IMR-90 (cell line): ENCODE measurements at regions not wholly inside any gene's neighbourhood (a gene's known extent, or its start where the extent isn't known, plus 50 kb on each side); places are given as distances from the start of the nearest gene placed in this dataset.

Experiments
- ATAC-seq: fragments of 200-7000 bp; cut with Tn5 transposase; 2 replicates; pipeline ENCODE4 v1.9.1; 2020; ENCODE audit warnings: low read depth, mild to moderate bottlenecking, moderate library complexity
- BruUV-seq: library from RNA; stranded (reverse); fragments of 400-500 nt; replicated peaks from 2 replicates; lab custom pipeline; 2021; lab: Mats Ljungman, UMichigan
- CTCF ChIA-PET: fragments of 300-600 bp; formaldehyde crosslinking; extraction: SDS; loops from one replicate; lab custom pipeline; 2021; ENCODE audit warnings: antibody characterized with exemption; lab: Yijun Ruan, JAX
- POLR2A ChIA-PET: fragments of 300-600 bp; sonication (Branson Sonifier 250); formaldehyde crosslinking; loops from one replicate; lab custom pipeline; 2022; ENCODE audit warnings: antibody characterized with exemption; ENCODE audit not compliant: unreplicated experiment; lab: Charles Lee
- DNase-seq: peaks from one replicate; pipeline ENCODE4 v3.0.0; 2013
- H2AFZ ChIP-seq: replicated peaks from 2 replicates; pipeline ENCODE3; 2013; ENCODE audit warnings: low read length, mild to moderate bottlenecking; ENCODE audit not compliant: poor library complexity
- H2AK5ac ChIP-seq: 2 replicates; pipeline ENCODE4 v1.6.1; 2013; ENCODE audit warnings: low read depth, low read length, inconsistent platforms
- H2AK9ac ChIP-seq: replicated peaks from 2 replicates; pipeline ENCODE3; 2013; ENCODE audit warnings: mild to moderate bottlenecking, low read depth, low read length, moderate library complexity; ENCODE audit not compliant: poor library complexity
- H2BK120ac ChIP-seq: 2 replicates; pipeline ENCODE4 v1.6.1; 2013; ENCODE audit warnings: low read depth, low read length, inconsistent platforms
- H2BK15ac ChIP-seq: 3 replicates; pipeline ENCODE4 v1.6.1; 2013; ENCODE audit warnings: low read depth, low read length, inconsistent platforms
- H2BK20ac ChIP-seq: 2 replicates; pipeline ENCODE4 v1.6.1; 2013; ENCODE audit warnings: low read depth, mild to moderate bottlenecking, inconsistent platforms, low read length, moderate library complexity
- H2BK5ac ChIP-seq: 2 replicates; pipeline ENCODE4 v1.6.1; 2013; ENCODE audit warnings: mild to moderate bottlenecking, low read depth, low read length, inconsistent platforms; ENCODE audit not compliant: poor library complexity, severe bottlenecking
- H3K14ac ChIP-seq: replicated peaks from 2 replicates; pipeline ENCODE4 v1.6.1; 2013; ENCODE audit warnings: low read depth, low read length, inconsistent platforms
- H3K18ac ChIP-seq: 2 replicates; pipeline ENCODE4 v1.6.1; 2013; ENCODE audit warnings: low read depth, low read length, control low read depth
- H3K23ac ChIP-seq: 2 replicates; pipeline ENCODE4 v1.6.1; 2013; ENCODE audit warnings: low read depth, low read length, inconsistent platforms
- H3K27ac ChIP-seq: 2 replicates; pipeline ENCODE4 v1.5.1; 2013; ENCODE audit warnings: mild to moderate bottlenecking, control low read depth, low read length; ENCODE audit not compliant: insufficient read depth
- H3K27me3 ChIP-seq: 2 replicates; pipeline ENCODE4 v1.6.1; 2013; ENCODE audit warnings: low read length; ENCODE audit not compliant: control insufficient read depth, insufficient read depth
- H3K36me3 ChIP-seq: 2 replicates; pipeline ENCODE4 v1.6.1; 2013; ENCODE audit warnings: low read length, mixed read lengths; ENCODE audit not compliant: control insufficient read depth, insufficient read depth
- H3K4ac ChIP-seq: 2 replicates; pipeline ENCODE4 v1.6.1; 2013; ENCODE audit warnings: low read depth, low read length, inconsistent platforms
- H3K4me1 ChIP-seq: 2 replicates; pipeline ENCODE4 v1.6.1; 2013; ENCODE audit warnings: low read length, mixed read lengths; ENCODE audit not compliant: control insufficient read depth, insufficient read depth
- H3K4me2 ChIP-seq: 2 replicates; pipeline ENCODE4 v1.6.1; 2013; ENCODE audit warnings: low read depth, mild to moderate bottlenecking, control low read depth, low read length, moderate library complexity
- H3K4me3 ChIP-seq: 2 replicates; pipeline ENCODE4 v1.5.1; 2013; ENCODE audit warnings: low read depth, mild to moderate bottlenecking, control low read depth, low read length, moderate library complexity; ENCODE audit not compliant: insufficient read depth
- H3K56ac ChIP-seq: 2 replicates; pipeline ENCODE4 v1.6.1; 2013; ENCODE audit warnings: low read length, inconsistent platforms; ENCODE audit not compliant: insufficient read depth; ENCODE audit errors: extremely low read depth
- H3K79me1 ChIP-seq, 2 experiments: 2 replicates each; pipeline ENCODE4 v1.6.1; 2013; ENCODE audit warnings: low read length in 2 of 2, inconsistent platforms in 1 of 2, low read depth in 1 of 2
- H3K9ac ChIP-seq: 2 replicates; pipeline ENCODE4 v1.6.1; 2013; ENCODE audit warnings: low read depth, low read length, control low read depth
- H3K9me1 ChIP-seq: 2 replicates; pipeline ENCODE4 v1.6.1; 2013; ENCODE audit warnings: low read length, inconsistent platforms; ENCODE audit not compliant: insufficient read depth
- H3K9me3 ChIP-seq: 2 replicates; pipeline ENCODE4 v1.6.1; 2013; ENCODE audit warnings: low read length; ENCODE audit not compliant: control insufficient read depth, insufficient read depth
- H4K20me1 ChIP-seq: 2 replicates; pipeline ENCODE4 v1.6.1; 2013; ENCODE audit warnings: low read length, inconsistent platforms; ENCODE audit not compliant: insufficient read depth
- H4K5ac ChIP-seq: 2 replicates; pipeline ENCODE4 v1.6.1; 2013; ENCODE audit warnings: mild to moderate bottlenecking, low read depth, low read length, control low read depth
- H4K8ac ChIP-seq, 2 experiments: 2 replicates each; pipeline ENCODE4 v1.6.1; 2013; ENCODE audit warnings: low read depth in 2 of 2, low read length in 2 of 2, control low read depth in 1 of 2, inconsistent platforms in 1 of 2
- H4K91ac ChIP-seq: 2 replicates; pipeline ENCODE4 v1.6.1; 2013; ENCODE audit warnings: low read depth, low read length, inconsistent platforms; ENCODE audit not compliant: insufficient read depth
- BHLHE40 ChIP-seq: fragments of 150-350 bp; IDR thresholded peaks from 2 replicates; pipeline ENCODE4 v1.6.1; 2016; ENCODE audit warnings: mild to moderate bottlenecking, low read depth, low read length
- CEBPB ChIP-seq: IDR thresholded peaks from 2 replicates; pipeline ENCODE4 v1.6.1; 2012; ENCODE audit warnings: low read depth, low read length, improper control_type of control experiment
- CHD1 ChIP-seq: IDR thresholded peaks from 2 replicates; pipeline ENCODE4 v1.6.1; 2012; ENCODE audit warnings: low read depth, low read length, improper control_type of control experiment
- ELK1 ChIP-seq: fragments of 150-350 bp; IDR thresholded peaks from 2 replicates; pipeline ENCODE4 v1.6.1; 2016; ENCODE audit warnings: low read depth, mild to moderate bottlenecking, low read length, moderate library complexity, borderline replicate concordance
- FOS ChIP-seq: fragments of 150-350 bp; IDR thresholded peaks from 2 replicates; pipeline ENCODE4 v1.6.1; 2016; ENCODE audit warnings: low read depth, low read length
- MAFK ChIP-seq: IDR thresholded peaks from 2 replicates; pipeline ENCODE4 v1.6.1; 2012; ENCODE audit warnings: low read depth, low read length, improper control_type of control experiment
- MAZ ChIP-seq: IDR thresholded peaks from 2 replicates; pipeline ENCODE4 v1.6.1; 2012; ENCODE audit warnings: low read depth, mild to moderate bottlenecking, low read length, improper control_type of control experiment, moderate library complexity, borderline replicate concordance
- MXI1 ChIP-seq: IDR thresholded peaks from 2 replicates; pipeline ENCODE4 v1.6.1; 2012; ENCODE audit warnings: low read depth, mild to moderate bottlenecking, low read length, moderate library complexity, borderline replicate concordance
- NFE2L2 ChIP-seq: fragments of 150-350 bp; IDR thresholded peaks from 2 replicates; pipeline ENCODE4 v1.6.1; 2016; ENCODE audit warnings: low read depth, mild to moderate bottlenecking, low read length
- POLR2A ChIP-seq: IDR thresholded peaks from 2 replicates; pipeline ENCODE4 v1.6.1; 2012; ENCODE audit warnings: mild to moderate bottlenecking, low read depth, low read length
- RAD21 ChIP-seq: IDR thresholded peaks from 2 replicates; pipeline ENCODE4 v1.6.1; 2012; ENCODE audit warnings: low read length, improper control_type of control experiment
- RCOR1 ChIP-seq: IDR thresholded peaks from 2 replicates; pipeline ENCODE4 v1.6.1; 2012; ENCODE audit warnings: mild to moderate bottlenecking, low read length, improper control_type of control experiment; ENCODE audit not compliant: insufficient replicate concordance
- RFX5 ChIP-seq: IDR thresholded peaks from 2 replicates; pipeline ENCODE4 v1.8.0; 2012; ENCODE audit warnings: low read depth, mild to moderate bottlenecking, low read length, moderate library complexity
- SMC3 ChIP-seq: fragments of 150-350 bp; IDR thresholded peaks from 2 replicates; pipeline ENCODE4 v1.6.1; 2016; ENCODE audit warnings: low read depth, mild to moderate bottlenecking, antibody characterized with exemption, low read length, moderate library complexity
- WGBS, 2 experiments: methylation state at CpG; one replicate each; pipeline versions ENCODE4 v1.1.5 to v1.1.7; 2013; ENCODE audit warnings: missing lambda C conversion rate in 2 of 2; ENCODE audit not compliant: insufficient read length in 1 of 2; ENCODE audit errors: extremely low coverage in 2 of 2; 5-methylcytosine and 5-hydroxymethylcytosine counted together
- dilution Hi-C: fragments of 300-500 bp; cut with HindIII; formaldehyde crosslinking; loops from one replicate; pipeline ENCODE4 v1.14.3; 2018; ENCODE audit warnings: low sequenced_read_pairs; ENCODE audit not compliant: unreplicated experiment
- in situ Hi-C: fragments of 300-500 bp; cut with MboI; formaldehyde crosslinking; loops from 3 replicates; pipeline ENCODE4 v1.14.3; 2019; ENCODE audit warnings: low sequenced_read_pairs, inconsistent platforms, mixed read lengths
- intact Hi-C: fragments of 100-400 bp; cut with micrococcal nuclease; formaldehyde crosslinking; loops from 2 replicates; pipeline ENCODE4 v1.10.0; 2022
- TF ChIP-seq, protein P1 (sequence below): conservative IDR thresholded peaks from 2 replicates; pipeline ENCODE4 v1.5.1; 2012; ENCODE audit warnings: mild to moderate bottlenecking, low read depth, low read length, improper control_type of control experiment
- TF ChIP-seq, protein P2 (sequence below): fragments of 150-350 bp; IDR thresholded peaks from 2 replicates; pipeline ENCODE4 v1.6.1; 2017; ENCODE audit warnings: mild to moderate bottlenecking, antibody characterized with exemption, low read length, low read depth

- H3K36me3 ChIP-seq, result no peaks in the 10 kb centered on the region
- no peaks in the 10 kb centered on the region for H4K20me1 ChIP-seq
- no peak overlapping the region for H3K23ac ChIP-seq
- no peaks in the 10 kb centered on the region for H3K4me1 ChIP-seq
- no peaks in the 10 kb centered on the region for H3K9me1 ChIP-seq
- H3K27me3 ChIP-seq, result peaks cover 1% of the 10 kb centered on the region; the same call in 1 of the 2 replicates
- H2BK5ac ChIP-seq, result no peak overlapping the region
- POLR2A ChIA-PET, result no interaction called here
- H3K27ac ChIP-seq, result no peak overlapping the region
- H3K79me1 ChIP-seq, result no peaks in the 10 kb centered on the region
- no peak overlapping the region for H2BK20ac ChIP-seq
- DNase-seq (no peak), ATAC-seq (no peak)
- no TSS peak for BruUV-seq
- no peak overlapping the region for H3K56ac ChIP-seq
- no peak overlapping the region for H4K8ac ChIP-seq
- H3K18ac ChIP-seq, result no peak overlapping the region
- no peaks in the 10 kb centered on the region for H3K9me3 ChIP-seq
- H2BK120ac ChIP-seq, result no peak overlapping the region
- no peak overlapping the region for H3K4me2 ChIP-seq
- CTCF ChIA-PET, result no interaction called here
- no peak overlapping the region for H2AK5ac ChIP-seq
- no peak overlapping the region for H3K14ac ChIP-seq
- H2BK15ac ChIP-seq, result no peak overlapping the region
- no peak overlapping the region for H2AK9ac ChIP-seq
- TF ChIP-seq CHD1 (no peak), NFE2L2 (no peak), SMC3 (no peak), MAFK (no peak), MAZ (no peak), CEBPB (no peak), RAD21 (no peak), POLR2A (no peak), MXI1 (no peak), RCOR1 (no peak), ELK1 (no peak), FOS (no peak), BHLHE40 (no peak), RFX5 (no peak)
- TF ChIP-seq, protein P1, sequence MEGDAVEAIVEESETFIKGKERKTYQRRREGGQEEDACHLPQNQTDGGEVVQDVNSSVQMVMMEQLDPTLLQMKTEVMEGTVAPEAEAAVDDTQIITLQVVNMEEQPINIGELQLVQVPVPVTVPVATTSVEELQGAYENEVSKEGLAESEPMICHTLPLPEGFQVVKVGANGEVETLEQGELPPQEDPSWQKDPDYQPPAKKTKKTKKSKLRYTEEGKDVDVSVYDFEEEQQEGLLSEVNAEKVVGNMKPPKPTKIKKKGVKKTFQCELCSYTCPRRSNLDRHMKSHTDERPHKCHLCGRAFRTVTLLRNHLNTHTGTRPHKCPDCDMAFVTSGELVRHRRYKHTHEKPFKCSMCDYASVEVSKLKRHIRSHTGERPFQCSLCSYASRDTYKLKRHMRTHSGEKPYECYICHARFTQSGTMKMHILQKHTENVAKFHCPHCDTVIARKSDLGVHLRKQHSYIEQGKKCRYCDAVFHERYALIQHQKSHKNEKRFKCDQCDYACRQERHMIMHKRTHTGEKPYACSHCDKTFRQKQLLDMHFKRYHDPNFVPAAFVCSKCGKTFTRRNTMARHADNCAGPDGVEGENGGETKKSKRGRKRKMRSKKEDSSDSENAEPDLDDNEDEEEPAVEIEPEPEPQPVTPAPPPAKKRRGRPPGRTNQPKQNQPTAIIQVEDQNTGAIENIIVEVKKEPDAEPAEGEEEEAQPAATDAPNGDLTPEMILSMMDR, result no peak
- TF ChIP-seq, protein P2, sequence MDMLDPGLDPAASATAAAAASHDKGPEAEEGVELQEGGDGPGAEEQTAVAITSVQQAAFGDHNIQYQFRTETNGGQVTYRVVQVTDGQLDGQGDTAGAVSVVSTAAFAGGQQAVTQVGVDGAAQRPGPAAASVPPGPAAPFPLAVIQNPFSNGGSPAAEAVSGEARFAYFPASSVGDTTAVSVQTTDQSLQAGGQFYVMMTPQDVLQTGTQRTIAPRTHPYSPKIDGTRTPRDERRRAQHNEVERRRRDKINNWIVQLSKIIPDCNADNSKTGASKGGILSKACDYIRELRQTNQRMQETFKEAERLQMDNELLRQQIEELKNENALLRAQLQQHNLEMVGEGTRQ, result no peak
- H2AFZ ChIP-seq, result no peak overlapping the region
- in situ Hi-C loops, result no loop called here
- dilution Hi-C loops, result no loop called here
- H3K9ac ChIP-seq, result no peak overlapping the region
- H4K5ac ChIP-seq, result no peak overlapping the region
- no peak overlapping the region for H3K4me3 ChIP-seq
- intact Hi-C loops, result no loop called here
- no CpG with 5 or more reads among the region's 1 CpG for whole genome bisulfite sequencing, 2 experiments
- no peak overlapping the region for H4K91ac ChIP-seq
- no peak overlapping the region for H3K4ac ChIP-seq
Measured at GRCh38 chr7:42460933-42461332, 223.9 kb upstream of the GLI3 start.
